ENCODE measurements at regions not wholly inside any gene's neighbourhood (a gene's known extent, or its start where the extent isn't known, plus 50 kb on each side); places are given as distances from the start of the nearest gene placed in this dataset.

GRCh38 chr17:13152501-13152900 is 134.7 kb upstream of the ELAC2 start:
- no peaks in the 10 kb centered on the region for H3F3A ChIP-seq (replicated peaks; ENCODE audit: low read depth)
- Mint-ChIP-seq H3K4me3 (no peak overlapping the region), H3K4me1 (no peaks in the 10 kb centered on the region), H3K36me3 (ENCODE audit: low read depth) (no peaks in the 10 kb centered on the region), H3K9me3 (peaks cover 6% of the 10 kb centered on the region; the same call in 2 of the 3 replicates), H3K27me3 (ENCODE audit: insufficient read depth, low read depth, poor library complexity) (no peaks in the 10 kb centered on the region), H3K27ac (no peak overlapping the region)
- no peaks in the 10 kb centered on the region for H3K9me2 ChIP-seq (ENCODE audit: insufficient read depth)
- H3K79me2 ChIP-seq (replicated peaks; ENCODE audit: insufficient read depth), result no peaks in the 10 kb centered on the region
- H3K4me1 ChIP-seq (ENCODE audit: insufficient read depth), result no peaks in the 10 kb centered on the region
- H3K4me3 ChIP-seq, result no peak overlapping the region
- no peak for ATAC-seq
- H3K27me3 ChIP-seq (ENCODE audit: insufficient read depth), result no peaks in the 10 kb centered on the region
- H3K36me3 ChIP-seq (ENCODE audit: insufficient read depth), result no peaks in the 10 kb centered on the region
- no peak overlapping the region for H3K4me2 ChIP-seq
- TF ChIP-seq ZNF462 (CRISPR knock-in tag; IDR thresholded peaks at IDR 0.05) (no peak), CREB1 (CRISPR knock-in tag; IDR thresholded peaks at IDR 0.05; ENCODE audit: low read depth) (no peak), NANOG (IDR thresholded peaks at IDR 0.05; ENCODE audit: borderline replicate concordance) (no peak), CTCF (conservative IDR thresholded peaks at IDR 0.05; ENCODE audit: low read depth in 2 of 2) (no peak), EZH2 (IDR thresholded peaks at IDR 0.05; ENCODE audit: low read depth, unreplicated experiment) (no peak), ZNF331 (CRISPR knock-in tag; IDR thresholded peaks at IDR 0.05; ENCODE audit: low read depth) (no peak), ETS1 (IDR thresholded peaks at IDR 0.05) (no peak), STAT1 (IDR thresholded peaks at IDR 0.05; ENCODE audit: unreplicated experiment) (no peak), ZNF114 (CRISPR knock-in tag; IDR thresholded peaks at IDR 0.05) (no peak), REST (IDR thresholded peaks at IDR 0.05; ENCODE audit: unreplicated experiment) (no peak), POLR2AphosphoS5 (IDR thresholded peaks at IDR 0.05; ENCODE audit: low read depth) (no peak), JUNB (IDR thresholded peaks at IDR 0.05; ENCODE audit: unreplicated experiment) (no peak), EZH2phosphoT487 (IDR thresholded peaks at IDR 0.05; ENCODE audit: unreplicated experiment) (no peak)
- no peaks in the 10 kb centered on the region for H4K20me1 ChIP-seq (replicated peaks; ENCODE audit: insufficient read depth)
- H3K27ac ChIP-seq (ENCODE audit: low read depth), result no peak overlapping the region
- DNase-seq (ENCODE audit: low spot score), result no peak
- no peak overlapping the region for H2AFZ ChIP-seq
